Chondrocyte (in vitro differentiated cells): ENCODE measurements at regions not wholly inside any gene's neighbourhood (a gene's known extent, or its start where the extent isn't known, plus 50 kb on each side); places are given as distances from the start of the nearest gene placed in this dataset.

Experiments used
- DNase-seq: peaks from one replicate; pipeline ENCODE4 v3.0.0; 2021; ENCODE audit warnings: mixed read lengths, low spot score
- H3K27ac Mint-ChIP-seq: one replicate; pipeline ENCODE4 v1.8.0; 2021; ENCODE audit warnings: mild to moderate bottlenecking, moderate library complexity, mixed read lengths; ENCODE audit not compliant: unreplicated experiment
- H3K27me3 Mint-ChIP-seq: 2 replicates; pipeline ENCODE4 v1.8.0; 2021; ENCODE audit warnings: low read depth, mixed read lengths
- H3K36me3 Mint-ChIP-seq: 2 replicates; pipeline ENCODE4 v1.8.0; 2021; ENCODE audit warnings: low read depth, mixed read lengths
- H3K4me1 Mint-ChIP-seq: 2 replicates; pipeline ENCODE4 v1.8.0; 2021; ENCODE audit warnings: low read depth, mild to moderate bottlenecking, mixed read lengths
- H3K4me3 Mint-ChIP-seq: one replicate; pipeline ENCODE4 v1.8.0; 2021; ENCODE audit warnings: mild to moderate bottlenecking, moderate library complexity, mixed read lengths; ENCODE audit not compliant: unreplicated experiment
- H3K9me3 Mint-ChIP-seq: 2 replicates; pipeline ENCODE4 v1.8.0; 2021; ENCODE audit warnings: low read depth, mixed read lengths
- CTCF ChIP-seq: fragments of 200-600 bp; sonication (generic); IDR thresholded peaks from 2 replicates; pipeline ENCODE4 v1.5.0; 2021; ENCODE audit warnings: antibody characterized with exemption, mild to moderate bottlenecking, moderate library complexity

- Mint-ChIP-seq H3K4me1 (peaks cover 54% of the 10 kb centered on the region), H3K4me3 (no peak overlapping the region), H3K9me3 (no peaks in the 10 kb centered on the region), H3K27me3 (peaks cover 11% of the 10 kb centered on the region), H3K36me3 (no peaks in the 10 kb centered on the region), H3K27ac (no peak overlapping the region)
- no peak for DNase-seq
- TF ChIP-seq CTCF = no peak
These were observed 453.9 kb upstream of the PROK2 start for GRCh38 chr3:72238801-72239200.

GRCh38 chr3:72238010-72238691, 453.2 kb upstream of the PROK2 start:
- no peak for DNase-seq
- H3K4me1 Mint-ChIP-seq = peaks cover 54% of the 10 kb centered on the region
- H3K27me3 Mint-ChIP-seq = peaks cover 11% of the 10 kb centered on the region
- H3K9me3 Mint-ChIP-seq = no peaks in the 10 kb centered on the region
- H3K36me3 Mint-ChIP-seq = no peaks in the 10 kb centered on the region
- no peak for TF ChIP-seq CTCF
- H3K4me3 Mint-ChIP-seq = no peak overlapping the region
- no peak overlapping the region for H3K27ac Mint-ChIP-seq

- Mint-ChIP-seq H3K27ac (no peak overlapping the region), H3K4me3 (no peak overlapping the region), H3K27me3 (peaks cover 6% of the 10 kb centered on the region), H3K36me3 (no peaks in the 10 kb centered on the region), H3K9me3 (no peaks in the 10 kb centered on the region), H3K4me1 (peaks cover 50% of the 10 kb centered on the region)
- no peak for TF ChIP-seq CTCF
- no peak for DNase-seq
These were observed 452.7 kb upstream of the PROK2 start for GRCh38 chr3:72237679-72238009.

GRCh38 chr3:72234391-72234790, 449.4 kb upstream of the PROK2 start:
- Mint-ChIP-seq H3K9me3 (no peaks in the 10 kb centered on the region), H3K27ac (peak overlapping the region; percentile 83), H3K4me1 (peaks cover 35% of the 10 kb centered on the region), H3K27me3 (peaks cover 9% of the 10 kb centered on the region), H3K4me3 (no peak overlapping the region), H3K36me3 (peaks cover 2% of the 10 kb centered on the region)
- TF ChIP-seq CTCF = no peak
- no peak for DNase-seq

GRCh38 chr3:72233571-72233970, 448.6 kb upstream of the PROK2 start:
- Mint-ChIP-seq H3K4me3 (no peak overlapping the region), H3K9me3 (no peaks in the 10 kb centered on the region), H3K36me3 (peaks cover 2% of the 10 kb centered on the region), H3K27me3 (peaks cover 11% of the 10 kb centered on the region), H3K27ac (no peak overlapping the region), H3K4me1 (peaks cover 27% of the 10 kb centered on the region)
- no peak for DNase-seq
- TF ChIP-seq CTCF = no peak
